Thoracic aorta (tissue), 2 donors: ENCODE measurements at regions not wholly inside any gene's neighbourhood (a gene's known extent, or its start where the extent isn't known, plus 50 kb on each side); places are given as distances from the start of the nearest gene placed in this dataset.

Experiments
- ATAC-seq: fragments of 150-250 bp; one replicate; pipeline ENCODE4 v1.8.0; 2017; ENCODE audit warnings: low read depth; ENCODE audit not compliant: insufficient number of reproducible peaks, low FRiP score
- DNase-seq: peaks from one replicate; pipeline ENCODE4 v3.0.0-alpha.2; 2020; ENCODE audit warnings: low spot score
- H3K27ac ChIP-seq, 2 donors: fragments of 200-600 bp; sonication (generic); 1 replicate in 1 of 2; 2 replicates in 1 of 2; pipeline ENCODE4 v1.5.1; 2016; ENCODE audit warnings: mild to moderate bottlenecking in 2 of 2, moderate library complexity in 2 of 2
- H3K27me3 ChIP-seq: fragments of 200-600 bp; sonication (generic); replicated peaks from 2 replicates; pipeline ENCODE4 v1.6.0; 2016; ENCODE audit warnings: mild to moderate bottlenecking; ENCODE audit not compliant: insufficient read depth
- H3K36me3 ChIP-seq: fragments of 200-600 bp; sonication (generic); one replicate; pipeline ENCODE4 v1.5.1; 2016
- H3K4me1 ChIP-seq, 2 donors: fragments of 200-600 bp; sonication (generic); 1 replicate in 1 of 2; 2 replicates in 1 of 2; pipeline versions ENCODE4 v1.5.1 to v1.6.0; 2016; ENCODE audit warnings: low read depth in 2 of 2, mild to moderate bottlenecking in 1 of 2; ENCODE audit not compliant: control insufficient read depth in 1 of 2
- H3K4me3 ChIP-seq: fragments of 200-600 bp; sonication (generic); 2 replicates; pipeline ENCODE4 v1.5.1; 2016; ENCODE audit warnings: mild to moderate bottlenecking
- H3K9me3 ChIP-seq: fragments of 200-600 bp; sonication (generic); 2 replicates; pipeline ENCODE4 v1.5.1; 2016
- TF ChIP-seq, protein P1 (sequence below): fragments of 200-600 bp; sonication (generic); IDR thresholded peaks from one replicate; pipeline ENCODE4 v1.5.1; 2019; ENCODE audit warnings: antibody characterized with exemption

DNA sequence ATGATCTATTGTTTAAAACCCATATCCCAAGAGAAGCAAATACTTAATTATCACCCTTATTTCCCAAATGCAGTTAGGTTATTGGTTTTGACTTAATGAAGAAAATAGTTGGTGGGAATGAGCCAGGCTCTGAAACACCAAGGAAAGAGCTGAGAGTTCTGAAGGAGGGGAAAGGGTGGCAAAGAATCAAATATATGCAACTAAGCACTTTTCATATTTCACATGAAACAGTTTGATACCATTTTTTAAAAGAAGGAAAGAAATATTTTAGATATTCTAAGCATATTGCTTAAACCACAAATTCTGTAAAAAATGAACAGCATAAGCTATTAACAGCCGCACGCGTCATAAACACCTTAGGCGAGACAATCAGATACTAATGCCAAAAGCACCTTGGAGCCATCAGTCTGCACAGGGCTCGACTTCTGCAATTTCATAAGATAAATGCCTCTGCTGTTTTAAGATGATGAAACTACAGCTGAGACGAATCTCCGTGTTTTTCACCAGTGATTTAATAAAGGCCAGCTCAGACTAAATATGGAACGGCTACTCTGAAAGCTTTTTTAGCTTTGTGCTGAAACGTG is 371.7 kb downstream of the EN1 start:
- Histone ChIP-seq H3K27me3 (no peaks in the 10 kb centered on the region), H3K27ac (no peak overlapping the region), H3K4me1 (no peaks in the 10 kb centered on the region), H3K36me3 (no peaks in the 10 kb centered on the region), H3K4me3 (no peak overlapping the region), H3K9me3 (no peaks in the 10 kb centered on the region)
- TF ChIP-seq, protein P1, sequence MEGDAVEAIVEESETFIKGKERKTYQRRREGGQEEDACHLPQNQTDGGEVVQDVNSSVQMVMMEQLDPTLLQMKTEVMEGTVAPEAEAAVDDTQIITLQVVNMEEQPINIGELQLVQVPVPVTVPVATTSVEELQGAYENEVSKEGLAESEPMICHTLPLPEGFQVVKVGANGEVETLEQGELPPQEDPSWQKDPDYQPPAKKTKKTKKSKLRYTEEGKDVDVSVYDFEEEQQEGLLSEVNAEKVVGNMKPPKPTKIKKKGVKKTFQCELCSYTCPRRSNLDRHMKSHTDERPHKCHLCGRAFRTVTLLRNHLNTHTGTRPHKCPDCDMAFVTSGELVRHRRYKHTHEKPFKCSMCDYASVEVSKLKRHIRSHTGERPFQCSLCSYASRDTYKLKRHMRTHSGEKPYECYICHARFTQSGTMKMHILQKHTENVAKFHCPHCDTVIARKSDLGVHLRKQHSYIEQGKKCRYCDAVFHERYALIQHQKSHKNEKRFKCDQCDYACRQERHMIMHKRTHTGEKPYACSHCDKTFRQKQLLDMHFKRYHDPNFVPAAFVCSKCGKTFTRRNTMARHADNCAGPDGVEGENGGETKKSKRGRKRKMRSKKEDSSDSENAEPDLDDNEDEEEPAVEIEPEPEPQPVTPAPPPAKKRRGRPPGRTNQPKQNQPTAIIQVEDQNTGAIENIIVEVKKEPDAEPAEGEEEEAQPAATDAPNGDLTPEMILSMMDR = no peak
- DNase-seq (no peak), ATAC-seq (no peak)

DNA sequence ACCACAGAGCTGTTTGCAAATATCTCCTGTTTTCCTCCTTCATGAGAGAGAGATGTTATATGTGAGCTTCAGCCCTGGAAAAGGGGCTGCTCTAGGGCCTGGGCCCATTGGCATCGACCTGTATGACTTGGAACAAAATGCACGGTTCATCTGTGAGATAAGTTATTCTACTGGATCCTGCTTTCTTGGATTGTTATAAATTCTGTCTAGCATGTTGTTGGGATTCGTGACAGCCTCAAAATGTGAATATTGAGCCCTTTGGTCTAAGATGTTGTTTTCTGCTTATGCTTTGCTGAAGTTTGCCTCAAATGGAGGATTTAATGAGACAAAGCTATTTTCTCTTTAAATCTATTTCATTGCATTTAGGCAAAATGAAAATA is 372.9 kb downstream of the EN1 start:
- H3K4me1 ChIP-seq = no peaks in the 10 kb centered on the region
- H3K36me3 ChIP-seq = no peaks in the 10 kb centered on the region
- H3K4me3 ChIP-seq = no peak overlapping the region
- TF ChIP-seq, protein P1 = no peak
- H3K27ac ChIP-seq = no peak overlapping the region
- DNase-seq = no peak
- ATAC-seq = no peak
- H3K9me3 ChIP-seq = no peaks in the 10 kb centered on the region
- H3K27me3 ChIP-seq = no peaks in the 10 kb centered on the region

DNA sequence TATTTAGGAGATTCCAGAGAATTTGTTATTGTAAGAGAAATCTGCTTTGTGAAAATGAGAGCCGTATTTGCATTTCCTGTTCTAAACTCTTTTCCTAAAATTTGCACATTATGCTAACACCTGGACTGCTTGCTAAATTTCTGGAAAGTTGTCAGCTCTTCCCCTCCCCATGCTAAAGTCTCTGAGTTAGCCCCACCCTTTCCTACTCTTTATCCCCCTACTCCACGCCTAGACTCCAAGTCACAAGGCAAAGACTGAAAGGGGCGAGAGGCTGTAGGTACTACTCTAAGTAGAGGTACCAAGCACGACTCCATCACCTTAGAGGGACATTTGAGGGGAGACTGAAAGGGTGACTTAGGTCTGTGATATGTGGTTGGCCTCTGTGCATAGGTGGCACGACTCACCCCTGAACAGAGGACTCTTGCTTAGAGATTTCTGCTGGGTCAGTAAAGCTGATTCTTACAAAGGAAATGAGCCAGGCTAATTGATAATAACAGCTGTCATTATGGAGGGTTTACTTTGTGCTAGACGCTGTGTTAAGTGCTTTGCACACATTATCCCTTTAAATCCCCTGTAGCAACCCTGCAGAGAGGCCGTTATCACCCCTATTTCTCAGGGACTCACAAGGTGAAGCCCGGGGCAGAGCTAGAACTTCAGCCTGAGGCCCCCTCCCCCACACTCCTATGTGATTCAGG is 373.5 kb downstream of the EN1 start:
- DNase-seq = no peak

DNA sequence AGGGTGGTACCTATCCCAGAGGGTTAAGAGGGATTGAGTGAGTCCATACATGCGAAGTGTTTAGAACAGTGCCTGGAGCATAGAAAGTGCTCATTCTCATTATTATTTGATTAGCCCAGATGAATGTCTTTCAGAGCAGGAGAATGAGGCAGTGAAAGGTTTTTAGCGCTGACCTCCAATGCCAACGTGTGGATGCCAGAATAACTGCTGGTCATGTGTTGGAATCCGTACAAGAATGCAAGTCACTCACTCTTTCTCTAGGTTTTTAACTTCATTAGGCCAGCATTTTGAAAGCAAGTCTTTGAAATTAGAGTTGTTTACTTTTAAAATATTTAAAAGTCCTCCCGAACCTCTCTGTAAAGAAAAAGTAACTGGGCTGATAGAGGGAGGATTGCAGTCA is 374.2 kb downstream of the EN1 start:
- Histone ChIP-seq H3K4me3 (no peak overlapping the region), H3K36me3 (no peaks in the 10 kb centered on the region), H3K4me1 (no peaks in the 10 kb centered on the region), H3K9me3 (no peaks in the 10 kb centered on the region), H3K27ac (no peak overlapping the region), H3K27me3 (no peaks in the 10 kb centered on the region)
- ATAC-seq (no peak), DNase-seq (no peak)
- TF ChIP-seq, protein P1 = no peak

More for the DNA sequence above, 373.5 kb downstream of the EN1 start:
- no peak for ATAC-seq
- no peak overlapping the region for H3K4me3 ChIP-seq
- H3K27ac ChIP-seq = no peak overlapping the region
- no peaks in the 10 kb centered on the region for H3K27me3 ChIP-seq
- TF ChIP-seq, protein P1 = no peak
- no peaks in the 10 kb centered on the region for H3K36me3 ChIP-seq
- no peaks in the 10 kb centered on the region for H3K9me3 ChIP-seq
- no peaks in the 10 kb centered on the region for H3K4me1 ChIP-seq

DNA sequence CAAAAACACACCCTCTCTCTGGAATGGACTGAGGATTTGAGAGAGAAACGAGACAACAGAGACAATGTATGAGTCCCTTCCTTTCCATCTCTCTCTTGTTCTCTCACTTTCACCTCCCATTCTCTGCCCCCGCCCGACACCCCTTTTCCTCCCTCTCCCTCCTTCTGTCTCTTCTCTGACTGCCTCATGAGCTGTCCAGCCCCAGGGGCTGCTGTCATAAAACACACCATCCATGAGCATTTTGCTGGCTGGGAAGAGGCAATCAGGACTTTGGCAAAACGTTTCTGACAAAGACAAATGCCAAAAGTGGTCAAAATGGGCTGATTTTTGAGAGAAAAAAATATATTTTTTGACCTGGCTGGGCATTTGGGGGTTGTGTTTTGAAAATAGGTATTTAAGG is 377.2 kb downstream of the EN1 start:
- no peak overlapping the region for H3K4me3 ChIP-seq
- H3K9me3 ChIP-seq = no peaks in the 10 kb centered on the region
- no peak overlapping the region for H3K27ac ChIP-seq
- TF ChIP-seq, protein P1 = no peak
- H3K27me3 ChIP-seq = no peaks in the 10 kb centered on the region
- ATAC-seq (no peak), DNase-seq (no peak)
- H3K4me1 ChIP-seq = no peaks in the 10 kb centered on the region
- H3K36me3 ChIP-seq = no peaks in the 10 kb centered on the region
